OCI-LY3 (cell line): ENCODE measurements at regions not wholly inside any gene's neighbourhood (a gene's known extent, or its start where the extent isn't known, plus 50 kb on each side); places are given as distances from the start of the nearest gene placed in this dataset.

Source experiments
- H2AFZ ChIP-seq: fragments of 200-600, 300-600 bp; shearing (Covaris generic); 2 replicates; pipeline ENCODE4 v1.6.0; 2014; ENCODE audit warnings: antibody characterized with exemption, low read depth, low read length
- H3K27ac ChIP-seq: fragments of 200-600, 300-600 bp; sonication (generic); 2 replicates; pipeline ENCODE4 v1.5.1; 2014; ENCODE audit warnings: mild to moderate bottlenecking, low read length, moderate library complexity, mixed read lengths
- H3K27me3 ChIP-seq: fragments of 200-600, 300-600 bp; sonication (generic); 2 replicates; pipeline ENCODE4 v1.6.1; 2014; ENCODE audit warnings: low read depth, low read length, mixed read lengths
- H3K36me3 ChIP-seq: fragments of 200-600, 300-600 bp; sonication (generic); replicated peaks from 2 replicates; pipeline ENCODE3; 2014; ENCODE audit warnings: low read depth, low read length, mixed read lengths
- H3K4me1 ChIP-seq: fragments of 300-600, 200-600 bp; sonication (generic); 2 replicates; pipeline ENCODE4 v1.6.1; 2014; ENCODE audit warnings: low read length, mixed read lengths
- H3K4me2 ChIP-seq: fragments of 200-600, 300-600 bp; sonication (generic); 2 replicates; pipeline ENCODE4 v1.6.1; 2014; ENCODE audit warnings: low read length, mixed read lengths
- H3K4me3 ChIP-seq: fragments of 300-600, 200-600 bp; sonication (generic); 2 replicates; pipeline ENCODE4 v1.5.1; 2014; ENCODE audit warnings: antibody characterized with exemption, mild to moderate bottlenecking, low read length, moderate library complexity
- H3K79me2 ChIP-seq: fragments of 300-600, 200-600 bp; shearing (Covaris generic); 2 replicates; pipeline ENCODE4 v1.6.1; 2014; ENCODE audit warnings: mild to moderate bottlenecking, low read length, mixed read lengths
- H3K9ac ChIP-seq: fragments of 300-600, 200-600 bp; shearing (Covaris generic); 2 replicates; pipeline ENCODE4 v1.6.0; 2014; ENCODE audit warnings: mild to moderate bottlenecking, low read length, moderate library complexity
- H3K9me3 ChIP-seq: fragments of 200-600, 300-600 bp; shearing (Covaris generic); 2 replicates; pipeline ENCODE4 v1.6.1; 2014; ENCODE audit warnings: low read length, mixed read lengths; ENCODE audit not compliant: insufficient read depth
- H4K20me1 ChIP-seq: fragments of 200-600, 300-600 bp; sonication (generic); 2 replicates; pipeline ENCODE4 v1.6.1; 2016; ENCODE audit warnings: low read length, mixed read lengths; ENCODE audit not compliant: insufficient read depth
- CTCF ChIP-seq: fragments of 200-600, 300-600 bp; sonication (generic); IDR thresholded peaks from 2 replicates; pipeline ENCODE4 v1.5.1; 2014; ENCODE audit warnings: antibody characterized with exemption, low read length, low read depth
- EZH2phosphoT487 ChIP-seq: fragments of 200-600 bp; shearing (Covaris generic); IDR thresholded peaks from 2 replicates; pipeline ENCODE4 v1.6.1; 2018; ENCODE audit warnings: antibody characterized with exemption, mixed run types, low read depth

- TF ChIP-seq CTCF (no peak), EZH2phosphoT487 (no peak)
Observed at GRCh38 chr3:180530276-180530675, 71.7 kb upstream of the TTC14 start.

GRCh38 chr3:180531303-180532278, 70.4 kb upstream of the TTC14 start:
- H3K27me3 ChIP-seq, result no peaks in the 10 kb centered on the region
- no peaks in the 10 kb centered on the region for H3K79me2 ChIP-seq
- no peaks in the 10 kb centered on the region for H3K36me3 ChIP-seq
- H3K27ac ChIP-seq, result no peak overlapping the region
- no peak overlapping the region for H3K4me2 ChIP-seq
- H3K9me3 ChIP-seq, result no peaks in the 10 kb centered on the region
- no peaks in the 10 kb centered on the region for H3K4me1 ChIP-seq
- H3K4me3 ChIP-seq, result no peak overlapping the region
- no peak overlapping the region for H3K9ac ChIP-seq
- no peak overlapping the region for H2AFZ ChIP-seq
- TF ChIP-seq EZH2phosphoT487, result no peak
- TF ChIP-seq CTCF, result no peak
- H4K20me1 ChIP-seq, result no peaks in the 10 kb centered on the region

More at GRCh38 chr3:180530276-180530675, 71.7 kb upstream of the TTC14 start:
- Histone ChIP-seq H3K79me2 (no peaks in the 10 kb centered on the region), H3K36me3 (no peaks in the 10 kb centered on the region), H3K27ac (no peak overlapping the region), H3K9me3 (no peaks in the 10 kb centered on the region), H3K4me3 (no peak overlapping the region), H3K9ac (no peak overlapping the region), H3K4me2 (no peak overlapping the region), H2AFZ (no peak overlapping the region), H3K4me1 (no peaks in the 10 kb centered on the region), H3K27me3 (no peaks in the 10 kb centered on the region), H4K20me1 (no peaks in the 10 kb centered on the region)

GRCh38 chr3:180534828-180535227, 67.1 kb upstream of the TTC14 start:
- Histone ChIP-seq H2AFZ (no peak overlapping the region), H3K36me3 (no peaks in the 10 kb centered on the region), H3K27ac (no peak overlapping the region), H3K9me3 (no peaks in the 10 kb centered on the region), H3K79me2 (no peaks in the 10 kb centered on the region), H3K9ac (no peak overlapping the region), H3K4me1 (no peaks in the 10 kb centered on the region), H3K27me3 (no peaks in the 10 kb centered on the region), H3K4me2 (no peak overlapping the region), H4K20me1 (no peaks in the 10 kb centered on the region), H3K4me3 (no peak overlapping the region)
- no peak for TF ChIP-seq CTCF
- TF ChIP-seq EZH2phosphoT487, result no peak

- Histone ChIP-seq H4K20me1 (no peaks in the 10 kb centered on the region), H3K36me3 (no peaks in the 10 kb centered on the region), H2AFZ (no peak overlapping the region), H3K4me2 (no peak overlapping the region), H3K4me3 (no peak overlapping the region), H3K27me3 (no peaks in the 10 kb centered on the region), H3K4me1 (no peaks in the 10 kb centered on the region), H3K27ac (no peak overlapping the region), H3K9ac (no peak overlapping the region), H3K9me3 (no peaks in the 10 kb centered on the region), H3K79me2 (no peaks in the 10 kb centered on the region)
- TF ChIP-seq EZH2phosphoT487, result no peak
- TF ChIP-seq CTCF, result no peak
Observed at GRCh38 chr3:180538493-180538892, 63.5 kb upstream of the TTC14 start.
